ENCODE measurements at regions not wholly inside any gene's neighbourhood (a gene's known extent, or its start where the extent isn't known, plus 50 kb on each side); places are given as distances from the start of the nearest gene placed in this dataset.
"Not testable (repeated sequence)": the region's sequence is repeated elsewhere in the genome, so short reads cannot be mapped to it uniquely, and the experiment has no call there.

DNA sequence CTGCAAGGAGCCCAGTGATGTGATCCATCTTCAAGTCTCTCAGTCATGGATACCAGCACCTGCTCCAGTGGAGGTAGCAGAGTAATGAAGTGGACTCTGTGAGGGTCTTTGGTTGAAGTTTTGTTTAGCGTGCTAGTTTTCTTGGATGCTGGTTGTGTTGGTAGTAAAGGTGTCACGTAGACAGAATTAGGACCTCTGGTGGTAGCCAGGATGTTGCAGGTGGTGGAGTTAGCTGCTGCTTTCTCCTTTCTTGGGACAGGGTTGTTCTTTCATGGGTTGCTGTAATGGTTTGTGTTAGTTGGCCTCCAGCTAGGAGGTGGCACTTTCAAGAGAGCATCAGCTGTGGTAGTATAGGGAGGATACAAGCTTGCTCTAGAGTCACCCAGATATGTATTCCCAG lies 125.2 kb downstream of the ANXA2 start:
- DNase-seq = no peak

- no peak for DNase-seq
Observed at GRCh38 chr15:60275624-60276023, 122.2 kb downstream of the ANXA2 start.

DNA sequence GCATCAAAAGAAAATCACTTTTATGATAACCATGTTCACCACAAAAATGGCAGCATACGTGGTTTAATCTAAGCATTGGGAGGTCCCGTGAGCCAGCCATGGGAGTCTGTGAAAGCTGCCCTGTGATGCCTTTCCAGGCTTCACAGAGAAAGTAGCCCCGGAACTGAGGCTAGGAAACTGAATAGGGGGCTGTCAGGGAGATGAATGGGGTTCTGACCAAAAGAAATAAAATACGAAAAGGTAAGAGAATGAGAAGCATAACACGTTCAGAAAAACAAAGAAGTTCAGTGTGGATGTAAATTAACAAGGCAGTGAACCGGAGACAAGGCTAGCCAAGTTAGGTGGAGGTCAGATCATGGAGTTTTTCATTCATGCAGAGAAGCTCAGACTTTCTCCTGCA lies 118.9 kb downstream of the ANXA2 start:
- no peak for DNase-seq

DNA sequence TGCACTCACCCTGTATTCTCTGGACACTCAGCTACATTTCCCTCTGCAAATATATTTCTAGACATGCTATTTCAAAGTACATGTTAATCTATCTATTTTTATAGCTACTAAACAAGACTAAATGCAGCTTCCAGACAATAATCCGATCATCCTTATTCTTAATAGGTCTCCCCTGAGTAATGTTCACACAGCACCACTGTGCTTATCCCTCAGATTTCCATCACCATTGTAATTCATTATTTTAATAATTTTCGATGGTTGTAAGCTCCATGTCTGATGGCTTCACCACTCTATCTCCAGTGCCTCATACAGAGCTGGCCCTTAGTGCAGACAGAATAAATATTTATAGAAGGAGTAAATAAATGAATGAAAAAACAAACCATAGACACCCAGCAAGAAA lies 117.5 kb downstream of the ANXA2 start:
- no peak for DNase-seq

GRCh38 chr15:60283936-60284335 lies 113.8 kb downstream of the ANXA2 start:
- no peak for DNase-seq

GRCh38 chr15:60295901-60296300 lies 101.9 kb downstream of the ANXA2 start:
- DNase-seq = not testable (repeated sequence)

DNA sequence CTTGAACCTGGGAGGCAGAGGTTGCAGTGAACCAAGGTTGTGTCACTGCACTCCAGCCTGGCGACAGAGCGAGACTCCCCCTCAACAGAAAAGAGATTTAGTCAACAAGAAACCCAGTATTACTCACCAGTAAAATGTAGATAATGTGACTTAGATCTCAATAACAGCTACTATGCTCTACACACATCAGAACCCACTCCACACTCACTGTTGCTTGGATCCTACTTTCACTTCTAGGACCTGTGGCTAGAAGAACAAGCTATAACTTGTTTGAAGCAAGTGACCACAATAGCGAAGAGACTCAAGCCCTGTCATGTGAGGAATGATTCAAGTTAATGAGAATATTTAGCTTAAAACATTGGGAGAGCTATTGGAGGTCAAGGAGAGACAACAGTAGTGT lies 100.7 kb downstream of the ANXA2 start:
- no peak for DNase-seq

Measured in NCI-H524 (cell line).